Renal pelvis (tissue), 1 donor: ENCODE measurements at regions not wholly inside any gene's neighbourhood (a gene's known extent, or its start where the extent isn't known, plus 50 kb on each side); places are given as distances from the start of the nearest gene placed in this dataset.

Experiments used
- DNase-seq: peaks from one replicate; pipeline ENCODE4 v3.0.0-alpha.2; 2013

- DNase-seq, result no peak
These were observed 103.0 kb upstream of the KLF3 start for GRCh38 chr4:38560768-38561558.

GRCh38 chr4:38562751-38563198 lies 101.2 kb upstream of the KLF3 start:
- no peak for DNase-seq

DNA sequence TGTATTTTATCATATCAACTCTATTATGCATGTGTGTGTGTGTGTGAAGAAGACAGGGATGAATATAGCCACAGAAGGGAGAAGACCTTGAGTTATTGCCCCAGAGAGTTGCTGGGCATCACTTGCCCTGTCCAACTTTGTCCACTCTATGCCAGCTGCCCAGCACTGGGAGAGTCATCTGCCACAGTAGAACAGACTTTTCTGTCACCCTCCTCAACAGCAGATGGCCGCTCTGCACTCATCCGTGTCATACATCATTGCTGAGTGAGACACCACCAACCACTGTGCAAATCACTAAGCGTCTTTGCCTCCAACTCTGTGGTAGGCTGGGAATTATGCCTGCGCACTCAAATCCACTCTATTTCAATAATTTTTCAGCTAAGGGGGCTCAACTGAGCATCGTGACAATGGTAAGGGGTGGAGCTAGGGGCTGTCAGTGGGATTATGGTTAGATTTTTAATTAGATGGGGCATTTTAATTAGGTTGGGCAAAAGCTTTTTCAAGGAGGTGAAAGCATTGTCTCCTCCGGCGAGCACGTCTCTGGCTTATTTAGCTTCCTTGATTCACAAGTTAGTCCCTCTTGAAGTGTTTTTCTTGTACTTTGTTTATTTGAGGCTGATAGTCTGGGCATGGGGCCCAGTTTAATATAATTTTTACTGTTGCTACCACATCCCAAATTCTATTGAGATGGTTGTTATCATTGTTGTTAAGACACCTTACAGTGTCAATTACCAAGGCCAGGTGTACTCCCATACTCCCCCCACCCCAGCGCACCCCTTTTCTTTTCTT lies 100.1 kb upstream of the KLF3 start:
- DNase-seq, result no peak

GRCh38 chr4:38565271-38566199 lies 98.5 kb upstream of the KLF3 start:
- no peak for DNase-seq

DNA sequence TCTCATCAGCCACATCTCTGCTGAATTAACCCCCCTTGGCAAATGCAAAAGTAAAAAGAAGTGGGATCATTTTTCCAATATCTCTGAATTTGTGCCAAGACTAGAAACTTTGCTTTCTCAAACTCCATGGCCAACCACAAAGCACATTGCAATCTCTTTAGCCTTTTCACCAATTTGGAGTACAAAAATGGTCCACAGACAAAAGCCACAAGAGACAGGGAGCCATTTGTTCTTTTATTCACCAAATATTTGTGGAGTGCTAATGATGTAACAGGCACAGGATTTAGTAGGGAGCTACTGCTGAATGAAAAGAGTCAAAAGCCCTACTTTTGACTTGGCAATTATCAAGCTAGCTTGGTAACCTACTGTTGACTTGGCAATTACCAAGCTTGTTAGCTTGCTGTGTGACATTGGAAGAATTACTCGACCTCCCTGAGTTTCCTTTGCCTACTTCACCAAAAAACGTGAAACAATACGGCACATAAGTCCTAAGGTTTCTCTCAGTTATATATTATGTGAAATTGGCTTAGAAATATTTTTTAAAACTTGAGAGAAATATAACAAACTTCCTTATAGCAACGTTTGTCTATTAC lies 97.1 kb upstream of the KLF3 start:
- DNase-seq, result no peak

- no peak for DNase-seq
These were observed 96.5 kb upstream of the KLF3 start for GRCh38 chr4:38567457-38567856.

DNA sequence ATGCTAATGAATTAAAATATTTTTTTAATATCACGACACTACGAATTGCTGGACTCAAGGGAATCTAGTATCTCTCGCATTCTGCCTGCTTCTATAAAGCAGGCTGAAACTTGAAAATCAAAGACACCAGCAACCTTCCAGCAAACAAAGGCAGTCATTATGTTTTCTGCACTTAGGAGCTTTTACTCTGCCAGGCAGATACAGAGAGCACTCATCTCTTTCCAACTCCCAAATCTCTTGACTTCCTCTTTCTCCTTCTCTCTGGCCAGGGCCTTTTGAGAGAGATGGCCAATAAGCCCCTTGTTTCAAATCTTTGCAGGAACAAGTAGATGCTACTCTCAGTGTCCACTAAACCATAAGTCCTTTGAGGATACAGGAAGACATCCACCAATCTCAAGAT lies 95.2 kb upstream of the KLF3 start:
- DNase-seq, result no peak

GRCh38 chr4:38570647-38571276 lies 93.2 kb upstream of the KLF3 start:
- no peak for DNase-seq

DNA sequence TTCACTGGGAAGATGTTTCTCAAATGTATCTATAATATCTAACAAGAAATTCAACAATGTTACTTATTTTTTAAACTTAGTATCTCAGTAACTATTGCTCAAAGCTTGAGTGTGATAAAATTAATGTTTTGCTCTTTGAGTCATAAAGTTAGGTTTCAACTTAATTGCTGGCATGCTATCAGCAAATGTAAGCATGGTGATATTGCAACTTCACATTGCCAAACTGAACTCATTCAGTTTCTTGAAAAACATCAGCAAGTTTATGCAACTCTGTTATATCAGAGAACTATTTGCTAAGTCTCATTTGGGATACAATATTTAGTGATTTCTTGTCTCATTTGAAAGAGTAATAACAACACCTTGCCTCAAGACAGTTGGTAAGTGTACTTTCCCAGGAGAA lies 91.2 kb upstream of the KLF3 start:
- no peak for DNase-seq

DNA sequence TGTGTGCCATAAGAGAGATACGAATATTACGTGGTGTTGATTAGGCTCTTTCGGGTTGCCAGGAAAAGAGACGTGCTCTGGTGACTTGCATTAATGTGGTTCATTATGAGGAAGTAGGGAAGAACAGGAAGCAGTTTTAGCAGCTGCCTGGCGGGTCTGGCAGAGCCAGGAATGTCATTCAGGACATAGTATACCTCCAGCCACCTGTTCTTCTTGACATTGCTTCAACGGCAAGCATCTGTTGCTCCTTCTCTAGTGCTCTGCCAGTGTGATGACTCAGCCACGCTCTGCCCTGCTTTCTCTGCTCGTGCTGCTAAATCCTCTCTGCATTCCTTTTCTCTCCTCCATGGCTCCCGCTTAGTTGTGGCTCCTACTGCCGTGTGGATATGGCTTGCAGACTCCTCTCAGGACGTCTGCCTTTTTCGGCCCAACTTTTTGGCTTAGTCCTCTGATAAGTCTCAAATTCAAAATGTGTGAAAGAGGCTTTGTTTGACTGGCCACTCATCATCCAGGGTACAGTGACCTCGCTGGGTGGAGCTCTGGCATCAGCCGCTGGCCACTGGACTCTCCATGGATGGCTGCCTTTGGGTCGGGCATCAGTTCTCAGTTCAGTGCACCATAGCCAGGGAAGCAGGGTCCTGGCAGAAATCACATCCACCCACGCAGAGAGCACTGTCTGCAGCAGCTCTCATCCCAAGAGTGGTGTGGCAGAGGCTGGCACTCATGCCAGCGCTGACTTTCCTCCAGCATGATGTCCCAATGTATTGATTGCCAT lies 89.3 kb upstream of the KLF3 start:
- DNase-seq, result no peak

GRCh38 chr4:38576767-38577166 lies 87.2 kb upstream of the KLF3 start:
- no peak for DNase-seq

- no peak for DNase-seq
These were observed 86.5 kb upstream of the KLF3 start for GRCh38 chr4:38577462-38577861.

DNA sequence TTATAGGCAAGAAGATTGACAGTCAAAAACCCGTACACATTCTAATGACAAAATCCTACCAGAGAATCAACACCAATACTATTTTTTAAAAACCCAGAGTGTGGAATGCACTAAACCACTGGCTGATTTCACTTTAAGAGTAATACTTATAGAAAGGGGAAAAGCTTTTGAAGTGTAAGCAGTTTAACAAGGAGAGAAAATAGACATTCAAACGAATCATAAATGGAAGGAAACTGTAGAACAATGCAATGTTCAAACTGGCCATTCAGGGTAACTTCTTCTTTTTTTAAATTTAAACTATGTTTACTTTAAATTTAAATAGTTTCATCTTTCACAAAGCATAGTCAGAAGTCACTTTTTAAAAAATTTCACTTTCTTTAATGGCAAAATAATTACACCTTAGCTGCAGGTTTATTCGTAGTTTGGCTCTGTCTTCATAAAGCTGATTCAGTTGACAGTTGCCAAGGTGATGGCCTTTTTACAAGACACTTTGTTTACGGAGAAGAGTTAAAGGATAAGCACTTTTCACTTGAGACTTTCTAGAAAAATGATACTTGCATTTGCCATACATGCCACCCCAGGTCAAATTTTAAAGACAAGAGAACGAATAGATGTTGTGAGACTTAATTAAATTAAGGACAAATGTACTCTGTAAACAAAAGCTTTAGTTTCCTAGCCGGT lies 82.4 kb upstream of the KLF3 start:
- DNase-seq, result no peak

GRCh38 chr4:38582445-38582844 lies 81.6 kb upstream of the KLF3 start:
- DNase-seq, result no peak

DNA sequence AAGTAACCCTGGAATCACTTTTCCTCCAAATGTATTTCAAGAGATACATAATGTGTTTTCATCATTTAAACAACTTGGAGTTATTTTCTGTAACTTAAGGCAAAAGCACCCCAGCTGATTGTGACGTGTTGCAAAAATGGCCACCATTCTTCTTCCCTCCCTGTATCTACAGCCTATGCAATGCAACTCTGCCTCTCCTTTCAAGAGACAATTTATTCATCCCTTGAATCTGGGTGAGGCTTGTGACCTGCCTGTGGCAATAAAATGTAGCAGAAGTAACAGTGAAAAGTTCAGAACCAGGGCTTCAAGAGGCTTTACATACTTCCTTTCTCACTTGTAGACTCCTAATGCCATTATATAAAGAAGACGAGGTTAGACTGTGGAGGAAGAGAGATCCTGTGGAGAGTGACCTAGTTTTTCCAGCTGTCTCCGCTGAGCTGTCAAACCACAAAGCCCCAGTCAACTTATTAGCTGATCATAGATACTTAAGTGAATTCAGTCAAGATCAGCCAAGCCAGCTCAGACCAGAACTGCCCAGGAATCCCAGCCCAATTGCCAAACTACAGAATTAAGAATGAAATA lies 81.0 kb upstream of the KLF3 start:
- no peak for DNase-seq

DNA sequence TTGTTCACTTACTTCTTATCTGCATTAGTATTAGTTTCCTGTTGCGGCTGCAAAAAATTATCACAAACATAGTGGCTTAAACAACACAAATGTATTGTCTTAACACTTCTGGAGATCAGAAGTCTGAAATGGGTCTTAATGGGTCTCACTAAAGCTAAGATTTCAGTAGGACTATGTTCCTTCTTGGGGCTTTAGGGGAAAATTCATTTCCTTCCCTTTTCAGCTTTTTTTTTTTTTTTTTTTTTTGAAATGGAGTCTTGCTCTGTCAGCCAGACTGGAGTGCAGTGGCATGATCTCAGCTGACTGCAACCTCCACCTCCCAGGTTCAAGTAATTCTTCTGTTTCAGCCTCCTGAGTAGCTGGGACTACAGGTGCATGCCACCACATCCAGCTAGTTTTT lies 78.1 kb upstream of the KLF3 start:
- DNase-seq, result no peak

GRCh38 chr4:38587106-38587505 lies 76.9 kb upstream of the KLF3 start:
- DNase-seq, result no peak

DNA sequence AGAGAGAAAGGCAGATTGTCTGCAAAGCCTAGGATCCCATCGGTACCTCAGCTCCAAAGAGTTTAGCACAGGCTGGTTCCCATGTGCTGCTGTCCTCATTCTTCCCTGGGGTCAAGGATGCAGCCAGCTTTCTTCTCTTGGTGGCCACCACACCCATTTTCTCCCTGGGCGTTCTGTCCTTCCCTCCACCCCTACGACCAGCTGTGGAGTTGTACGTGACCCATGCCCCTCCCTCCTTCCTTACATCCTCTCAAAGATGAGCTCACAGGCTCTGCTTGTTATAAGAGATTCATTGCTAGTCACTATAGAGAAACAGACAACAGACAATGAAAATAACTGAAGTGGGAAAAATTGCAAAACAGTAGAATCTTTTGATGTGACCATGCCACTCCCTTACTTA lies 74.0 kb upstream of the KLF3 start:
- no peak for DNase-seq

DNA sequence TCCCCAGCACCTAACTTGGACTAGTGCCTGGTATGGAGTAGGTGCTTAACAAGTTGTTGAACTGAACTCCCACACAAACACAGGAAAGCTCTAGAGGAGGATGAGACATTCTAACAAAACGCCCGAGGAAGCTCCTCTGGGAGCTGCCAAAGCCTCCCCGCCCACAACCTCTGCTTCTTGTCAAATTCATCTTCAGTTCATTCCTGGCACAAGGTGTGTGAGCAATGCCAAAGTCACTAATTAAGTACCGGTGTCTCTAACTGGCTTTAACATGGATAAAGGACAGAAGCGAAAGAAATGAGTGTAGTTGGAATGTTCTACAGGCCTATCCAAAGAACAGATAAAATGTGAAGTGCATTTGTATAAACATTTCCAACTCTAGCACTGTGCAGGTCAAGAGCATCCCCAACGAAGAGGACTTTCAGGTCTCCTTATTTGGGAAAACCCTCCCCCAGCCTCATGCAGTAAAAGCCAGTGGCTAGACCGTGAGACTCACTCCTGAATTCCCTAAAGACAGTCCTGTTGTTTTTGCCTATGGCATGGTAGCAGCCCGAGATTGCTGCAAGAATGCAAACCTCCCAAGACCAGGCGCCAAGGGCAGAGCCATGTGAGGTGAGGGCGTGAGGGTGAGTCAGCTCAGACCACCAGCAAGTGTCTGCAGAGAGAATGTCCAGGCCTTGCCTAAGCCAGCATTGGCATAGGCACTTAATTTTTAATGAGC lies 72.2 kb upstream of the KLF3 start:
- DNase-seq, result no peak
